Vagina (tissue), 2 donors: ENCODE measurements at regions not wholly inside any gene's neighbourhood (a gene's known extent, or its start where the extent isn't known, plus 50 kb on each side); places are given as distances from the start of the nearest gene placed in this dataset.

Source experiments
- POLR2A ChIP-seq, 2 donors: fragments of 450-650 bp; IDR thresholded peaks; one replicate each; pipeline ENCODE4 v1.6.1; 2017; ENCODE audit warnings: antibody characterized with exemption in 2 of 2, mild to moderate bottlenecking in 2 of 2, moderate library complexity in 2 of 2
- TF ChIP-seq, protein P1 (sequence below), 3 experiments: fragments of 450-650 bp in 2 of 3; fragments of 200-600 bp in 1 of 3; sonication (generic) in 1 of 3; IDR thresholded peaks; one replicate each; pipeline ENCODE4 v1.5.1; 2017 to 2019; ENCODE audit warnings: antibody characterized with exemption in 3 of 3, mild to moderate bottlenecking in 2 of 3, moderate library complexity in 2 of 3

DNA sequence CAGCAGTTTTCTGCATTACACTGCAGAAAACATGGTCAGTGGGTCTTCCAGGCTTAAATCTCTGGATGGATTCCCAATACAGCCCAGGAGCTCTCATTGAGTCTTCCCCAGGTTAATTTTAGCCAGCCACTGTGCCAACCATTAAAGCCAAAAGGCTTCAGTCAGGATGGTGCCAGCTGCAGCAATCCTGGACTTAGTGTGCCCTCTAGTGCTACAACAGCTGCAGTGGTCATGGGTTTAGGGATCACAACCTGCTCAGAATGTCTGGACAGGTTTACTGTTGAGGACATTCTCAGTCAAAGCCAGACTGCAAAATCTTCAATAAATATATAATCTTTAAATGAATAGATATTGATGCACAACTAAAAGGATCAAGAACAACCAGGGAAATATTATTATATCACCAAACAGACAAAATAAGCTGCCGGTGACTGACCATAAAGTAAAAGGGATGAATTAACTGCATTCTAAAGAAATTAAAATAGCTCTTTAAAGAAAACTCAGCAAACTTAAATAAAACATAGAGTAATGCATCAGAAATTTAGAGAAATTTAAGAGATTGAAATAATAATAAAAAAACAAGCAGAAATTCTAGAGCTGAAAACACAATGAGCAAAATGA lies 639.9 kb downstream of the SPOCK3 start:
- TF ChIP-seq, protein P1, sequence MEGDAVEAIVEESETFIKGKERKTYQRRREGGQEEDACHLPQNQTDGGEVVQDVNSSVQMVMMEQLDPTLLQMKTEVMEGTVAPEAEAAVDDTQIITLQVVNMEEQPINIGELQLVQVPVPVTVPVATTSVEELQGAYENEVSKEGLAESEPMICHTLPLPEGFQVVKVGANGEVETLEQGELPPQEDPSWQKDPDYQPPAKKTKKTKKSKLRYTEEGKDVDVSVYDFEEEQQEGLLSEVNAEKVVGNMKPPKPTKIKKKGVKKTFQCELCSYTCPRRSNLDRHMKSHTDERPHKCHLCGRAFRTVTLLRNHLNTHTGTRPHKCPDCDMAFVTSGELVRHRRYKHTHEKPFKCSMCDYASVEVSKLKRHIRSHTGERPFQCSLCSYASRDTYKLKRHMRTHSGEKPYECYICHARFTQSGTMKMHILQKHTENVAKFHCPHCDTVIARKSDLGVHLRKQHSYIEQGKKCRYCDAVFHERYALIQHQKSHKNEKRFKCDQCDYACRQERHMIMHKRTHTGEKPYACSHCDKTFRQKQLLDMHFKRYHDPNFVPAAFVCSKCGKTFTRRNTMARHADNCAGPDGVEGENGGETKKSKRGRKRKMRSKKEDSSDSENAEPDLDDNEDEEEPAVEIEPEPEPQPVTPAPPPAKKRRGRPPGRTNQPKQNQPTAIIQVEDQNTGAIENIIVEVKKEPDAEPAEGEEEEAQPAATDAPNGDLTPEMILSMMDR (IDR thresholded peaks at IDR 0.05), result peak in 1 of 3 experiments; percentile 9
- no peak for TF ChIP-seq POLR2A (IDR thresholded peaks at IDR 0.05)
